ENCODE measurements at regions not wholly inside any gene's neighbourhood (a gene's known extent, or its start where the extent isn't known, plus 50 kb on each side); places are given as distances from the start of the nearest gene placed in this dataset.

DNA sequence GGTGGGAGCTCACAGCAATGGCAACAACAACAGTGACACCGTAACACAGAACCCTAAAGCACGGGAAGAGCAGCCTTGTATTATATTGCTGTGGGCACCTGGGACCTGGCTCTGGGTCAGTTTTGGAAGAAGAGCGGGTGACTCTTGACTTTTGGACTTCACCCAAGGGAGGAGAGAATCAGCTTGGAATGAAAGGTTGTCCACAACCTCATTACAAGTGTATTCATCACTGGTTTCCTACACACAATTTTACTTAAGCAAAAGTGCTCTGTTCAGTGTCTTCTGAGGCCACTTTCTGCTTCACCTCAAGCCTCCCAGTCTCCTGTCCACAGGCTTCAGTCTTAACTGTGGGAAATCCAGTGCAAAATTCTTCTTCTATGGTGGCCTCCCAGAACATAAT lies 263.8 kb downstream of the KCNE4 start:
- no peaks in the 10 kb centered on the region for H3K79me1 ChIP-seq (ENCODE audit: insufficient read depth, low read depth, low read length, poor library complexity, severe bottlenecking)
- no peak overlapping the region for H3K4me2 ChIP-seq (ENCODE audit: insufficient read depth, insufficient read length, low read length)
- no peak overlapping the region for H3K27ac ChIP-seq (ENCODE audit: insufficient read length, low read depth, low read length)
- no peak overlapping the region for H2BK15ac ChIP-seq (ENCODE audit: low read depth, low read length)
- H2BK20ac ChIP-seq (ENCODE audit: low read depth, low read length, poor library complexity, severe bottlenecking) = no peak overlapping the region
- H3K9me3 ChIP-seq (ENCODE audit: control insufficient read depth, low read depth, low read length) = no peaks in the 10 kb centered on the region
- H3T11ph ChIP-seq (ENCODE audit: low read length) = no peak overlapping the region
- no peak for DNase-seq
- H3K18ac ChIP-seq (ENCODE audit: insufficient read length, low read depth, low read length) = no peak overlapping the region
- TF ChIP-seq, protein P1, sequence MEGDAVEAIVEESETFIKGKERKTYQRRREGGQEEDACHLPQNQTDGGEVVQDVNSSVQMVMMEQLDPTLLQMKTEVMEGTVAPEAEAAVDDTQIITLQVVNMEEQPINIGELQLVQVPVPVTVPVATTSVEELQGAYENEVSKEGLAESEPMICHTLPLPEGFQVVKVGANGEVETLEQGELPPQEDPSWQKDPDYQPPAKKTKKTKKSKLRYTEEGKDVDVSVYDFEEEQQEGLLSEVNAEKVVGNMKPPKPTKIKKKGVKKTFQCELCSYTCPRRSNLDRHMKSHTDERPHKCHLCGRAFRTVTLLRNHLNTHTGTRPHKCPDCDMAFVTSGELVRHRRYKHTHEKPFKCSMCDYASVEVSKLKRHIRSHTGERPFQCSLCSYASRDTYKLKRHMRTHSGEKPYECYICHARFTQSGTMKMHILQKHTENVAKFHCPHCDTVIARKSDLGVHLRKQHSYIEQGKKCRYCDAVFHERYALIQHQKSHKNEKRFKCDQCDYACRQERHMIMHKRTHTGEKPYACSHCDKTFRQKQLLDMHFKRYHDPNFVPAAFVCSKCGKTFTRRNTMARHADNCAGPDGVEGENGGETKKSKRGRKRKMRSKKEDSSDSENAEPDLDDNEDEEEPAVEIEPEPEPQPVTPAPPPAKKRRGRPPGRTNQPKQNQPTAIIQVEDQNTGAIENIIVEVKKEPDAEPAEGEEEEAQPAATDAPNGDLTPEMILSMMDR (conservative IDR thresholded peaks at IDR 0.05) = no peak
- no peaks in the 10 kb centered on the region for H3K79me2 ChIP-seq (ENCODE audit: insufficient read depth, low read length)
- Mint-ChIP-seq H3K27me3 (ENCODE audit: low read depth) (no peaks in the 10 kb centered on the region), H3K9me3 (no peaks in the 10 kb centered on the region; a peak in 1 of 5 replicates), H3K36me3 (ENCODE audit: insufficient read depth in 1 of 3, low read depth in 3 of 3) (no peaks in the 10 kb centered on the region), H3K4me3 (no peak overlapping the region), H3K27ac (no peak overlapping the region), H3K4me1 (no peaks in the 10 kb centered on the region)
- H2BK5ac ChIP-seq (ENCODE audit: insufficient read length, low read length) = no peak overlapping the region
- no peak overlapping the region for H3K9ac ChIP-seq (ENCODE audit: extremely low read depth, insufficient read length, low read length)
- H2AK5ac ChIP-seq (ENCODE audit: insufficient read length, low read length) = no peak overlapping the region
- no peak overlapping the region for H3K23ac ChIP-seq (ENCODE audit: insufficient read length, low read depth, low read length)
- H3K4me1 ChIP-seq (ENCODE audit: insufficient read depth, low read length) = no peaks in the 10 kb centered on the region
- no peak overlapping the region for H4K5ac ChIP-seq (ENCODE audit: insufficient read length, low read depth, low read length)
- H2AFZ ChIP-seq (ENCODE audit: low read length) = no peak overlapping the region
- no peak overlapping the region for H2BK12ac ChIP-seq (ENCODE audit: insufficient read length, low read depth, low read length)
- no peak overlapping the region for H3K14ac ChIP-seq (ENCODE audit: insufficient read depth, low read length)
- WGBS (ENCODE audit: extremely low coverage, insufficient read length, low lambda C conversion rate) = no CpG with 5 or more reads among the region's 3 CpGs
- H2BK120ac ChIP-seq (ENCODE audit: low read depth, low read length, poor library complexity, severe bottlenecking) = no peak overlapping the region
- H4K91ac ChIP-seq (ENCODE audit: insufficient read length, low read depth, low read length) = no peak overlapping the region
- H4K8ac ChIP-seq (replicated peaks; ENCODE audit: insufficient read length, low read depth, low read length) = no peak overlapping the region
- no peaks in the 10 kb centered on the region for H3K27me3 ChIP-seq (ENCODE audit: insufficient read depth, low read length)
- no peak overlapping the region for H3K56ac ChIP-seq (ENCODE audit: insufficient read length, low read depth, low read length)
- no peaks in the 10 kb centered on the region for H4K20me1 ChIP-seq (ENCODE audit: control insufficient read depth, insufficient read depth, insufficient read length)
- H3K23me2 ChIP-seq (ENCODE audit: insufficient read length, low read depth, low read length, poor library complexity, severe bottlenecking) = no peaks in the 10 kb centered on the region
- H3K4ac ChIP-seq (ENCODE audit: low read depth, low read length) = no peak overlapping the region

Data from H9 (cell line).